GM20000 (cell line): ENCODE measurements at regions not wholly inside any gene's neighbourhood (a gene's known extent, or its start where the extent isn't known, plus 50 kb on each side); places are given as distances from the start of the nearest gene placed in this dataset.

Experiments used
- DNase-seq: peaks from one replicate; pipeline ENCODE4 v3.0.0; 2012; ENCODE audit warnings: low spot score
- TF ChIP-seq, protein P1 (sequence below): IDR thresholded peaks from 2 replicates; pipeline ENCODE4 v1.5.1; 2012; ENCODE audit warnings: mild to moderate bottlenecking, control low read depth; ENCODE audit errors: extremely low read depth, missing control alignments

DNA sequence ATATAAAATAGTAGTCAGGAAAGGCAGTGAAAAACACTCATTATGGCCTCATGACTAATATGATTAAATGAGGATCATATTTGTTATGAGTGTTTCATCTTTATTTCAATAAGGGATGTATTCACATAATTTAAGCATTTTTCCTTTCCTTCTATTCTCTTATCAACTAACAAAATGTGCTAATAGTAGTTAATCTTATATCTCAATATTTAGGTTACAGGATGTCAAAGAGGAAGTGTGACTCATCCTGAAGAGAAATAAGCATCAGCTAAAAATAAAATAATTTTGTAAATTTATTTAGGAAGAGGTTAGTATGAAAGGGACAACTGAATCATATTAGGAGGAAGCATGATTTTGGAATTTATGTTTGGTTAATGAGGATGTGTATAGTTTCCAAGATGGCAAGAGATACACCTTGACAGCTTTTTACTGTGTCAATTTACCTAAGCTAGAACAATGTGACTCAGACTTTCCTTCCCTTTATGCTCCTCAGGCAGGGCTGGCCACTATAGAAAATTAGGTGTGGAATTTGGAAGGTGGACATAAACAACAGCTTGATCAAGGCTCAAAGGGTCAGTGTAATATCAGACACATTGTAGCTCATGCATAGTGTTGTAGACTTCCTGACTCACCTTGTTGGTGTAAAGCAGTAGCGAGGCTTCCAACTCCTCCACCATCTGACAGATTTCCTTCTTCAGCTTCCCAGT lies 172.7 kb downstream of the SLITRK1 start:
- no peak for DNase-seq

DNA sequence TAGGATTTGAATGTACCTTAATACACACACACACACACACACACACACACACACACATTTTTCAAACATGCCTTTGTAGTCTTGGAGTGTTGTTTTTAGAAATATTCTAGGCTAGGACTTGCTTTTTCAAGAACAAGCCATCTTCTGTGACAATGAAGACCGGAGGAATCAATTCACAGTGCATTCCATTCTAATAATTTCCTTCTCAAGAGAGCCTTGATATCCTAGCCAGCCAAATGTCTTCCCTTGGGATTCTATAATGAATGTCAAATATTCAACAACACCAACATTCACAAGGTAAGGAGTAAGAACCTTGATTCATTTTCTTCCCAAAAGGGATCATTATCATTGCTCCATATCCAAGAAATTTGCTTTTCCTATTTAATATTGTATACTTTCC lies 180.3 kb downstream of the SLITRK1 start:
- TF ChIP-seq, protein P1, sequence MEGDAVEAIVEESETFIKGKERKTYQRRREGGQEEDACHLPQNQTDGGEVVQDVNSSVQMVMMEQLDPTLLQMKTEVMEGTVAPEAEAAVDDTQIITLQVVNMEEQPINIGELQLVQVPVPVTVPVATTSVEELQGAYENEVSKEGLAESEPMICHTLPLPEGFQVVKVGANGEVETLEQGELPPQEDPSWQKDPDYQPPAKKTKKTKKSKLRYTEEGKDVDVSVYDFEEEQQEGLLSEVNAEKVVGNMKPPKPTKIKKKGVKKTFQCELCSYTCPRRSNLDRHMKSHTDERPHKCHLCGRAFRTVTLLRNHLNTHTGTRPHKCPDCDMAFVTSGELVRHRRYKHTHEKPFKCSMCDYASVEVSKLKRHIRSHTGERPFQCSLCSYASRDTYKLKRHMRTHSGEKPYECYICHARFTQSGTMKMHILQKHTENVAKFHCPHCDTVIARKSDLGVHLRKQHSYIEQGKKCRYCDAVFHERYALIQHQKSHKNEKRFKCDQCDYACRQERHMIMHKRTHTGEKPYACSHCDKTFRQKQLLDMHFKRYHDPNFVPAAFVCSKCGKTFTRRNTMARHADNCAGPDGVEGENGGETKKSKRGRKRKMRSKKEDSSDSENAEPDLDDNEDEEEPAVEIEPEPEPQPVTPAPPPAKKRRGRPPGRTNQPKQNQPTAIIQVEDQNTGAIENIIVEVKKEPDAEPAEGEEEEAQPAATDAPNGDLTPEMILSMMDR = no peak
- no peak for DNase-seq

More for the DNA sequence above, 172.7 kb downstream of the SLITRK1 start:
- TF ChIP-seq, protein P1 = no peak

DNA sequence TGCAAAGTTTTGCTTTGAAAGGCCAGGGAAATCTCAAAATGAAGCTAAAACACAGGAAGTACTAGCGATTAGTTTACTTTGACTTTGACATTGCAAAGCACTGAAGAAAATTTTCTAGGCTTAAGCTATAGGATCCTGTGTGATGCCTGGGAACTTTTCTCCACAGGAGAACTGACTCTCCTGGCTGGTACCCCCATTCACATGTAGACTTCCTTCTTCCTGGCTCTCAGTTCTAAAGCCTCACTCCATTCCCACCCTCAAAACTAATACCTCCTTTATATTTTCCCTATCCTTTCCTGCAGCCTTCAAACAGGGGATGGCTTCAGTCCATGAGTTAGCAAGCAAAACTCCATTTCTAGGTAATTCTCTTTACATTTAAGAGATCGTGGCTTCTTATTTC lies 189.5 kb downstream of the SLITRK1 start:
- TF ChIP-seq, protein P1 = no peak
- no peak for DNase-seq

DNA sequence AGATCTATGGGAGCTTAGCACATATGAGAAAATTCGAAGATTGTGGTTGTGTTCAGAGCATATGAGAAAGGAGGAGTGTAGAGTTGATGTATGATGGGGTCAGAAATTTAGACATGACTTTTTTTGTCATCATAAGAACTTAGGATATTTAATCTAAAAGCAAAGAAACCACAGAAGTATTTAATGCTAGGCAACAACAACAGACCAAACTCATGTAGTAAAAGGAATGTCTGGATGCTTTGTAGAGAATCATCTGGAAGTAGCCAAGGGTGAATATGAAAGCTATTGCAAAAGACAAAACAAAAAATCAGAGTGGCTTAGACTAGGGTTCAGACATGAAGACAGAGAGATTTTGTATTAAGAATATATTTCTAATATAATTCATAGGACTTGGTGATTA lies 190.3 kb downstream of the SLITRK1 start:
- no peak for DNase-seq
- TF ChIP-seq, protein P1 = no peak

DNA sequence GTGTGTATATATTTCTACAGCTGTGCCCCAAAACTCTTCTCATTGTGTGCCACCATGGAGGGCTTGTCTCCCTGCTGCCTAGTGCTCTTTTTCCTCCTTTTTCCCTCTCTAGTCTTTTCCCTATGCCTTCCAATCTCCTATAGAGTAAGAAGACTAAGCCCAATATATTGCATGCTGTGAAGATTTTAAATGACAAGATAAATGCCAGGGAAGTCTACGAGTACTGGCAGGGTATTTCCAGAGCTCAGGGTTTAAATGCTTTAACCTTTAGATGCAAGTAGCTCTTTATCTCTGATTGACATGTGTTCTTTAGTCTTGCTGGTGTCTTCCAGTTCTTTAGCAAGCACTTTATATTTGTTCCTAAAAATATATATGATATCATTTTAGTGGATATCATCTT lies 200.7 kb downstream of the SLITRK1 start:
- DNase-seq = no peak
- TF ChIP-seq, protein P1 = no peak

DNA sequence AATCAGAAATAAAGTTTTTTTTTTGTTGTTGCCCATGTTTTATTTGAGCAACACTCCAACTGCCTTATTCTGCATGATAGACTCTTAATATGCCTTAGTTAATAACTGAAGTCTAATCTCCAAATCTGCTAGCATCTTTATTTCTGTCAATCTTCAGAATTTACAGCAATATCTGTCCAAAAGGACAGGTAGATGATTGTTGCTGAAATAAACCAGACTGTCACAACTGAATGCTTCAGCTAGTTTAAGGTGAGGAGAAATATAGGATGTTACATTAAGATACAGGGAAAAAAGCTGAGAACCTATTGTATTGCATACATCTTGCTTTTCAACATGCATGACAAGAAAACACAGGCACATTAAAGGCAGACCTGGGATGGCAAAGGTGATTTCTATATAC lies 204.3 kb downstream of the SLITRK1 start:
- DNase-seq = no peak
- TF ChIP-seq, protein P1 = no peak

DNA sequence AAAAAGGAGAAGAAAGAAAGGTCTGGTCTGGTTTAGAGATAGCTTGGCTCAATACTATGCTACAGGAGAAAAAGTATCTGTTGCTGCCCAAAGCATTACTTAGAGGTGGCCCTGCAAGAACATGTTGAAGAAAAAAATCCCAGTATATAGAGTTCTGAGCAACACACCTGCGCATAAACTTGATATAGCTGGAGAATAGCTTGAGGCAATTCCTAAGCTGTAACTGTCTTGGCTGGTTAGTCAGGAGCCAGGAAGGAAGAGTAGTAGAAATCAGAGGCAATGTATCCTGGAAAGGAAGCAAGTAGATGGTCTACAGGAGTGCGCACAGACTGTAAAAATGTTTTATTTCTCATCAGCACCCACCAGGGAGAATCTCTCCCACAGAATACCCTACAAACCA lies 209.7 kb downstream of the SLITRK1 start:
- no peak for DNase-seq
- TF ChIP-seq, protein P1 = no peak
